ENCODE measurements at regions not wholly inside any gene's neighbourhood (a gene's known extent, or its start where the extent isn't known, plus 50 kb on each side); places are given as distances from the start of the nearest gene placed in this dataset.

DNA sequence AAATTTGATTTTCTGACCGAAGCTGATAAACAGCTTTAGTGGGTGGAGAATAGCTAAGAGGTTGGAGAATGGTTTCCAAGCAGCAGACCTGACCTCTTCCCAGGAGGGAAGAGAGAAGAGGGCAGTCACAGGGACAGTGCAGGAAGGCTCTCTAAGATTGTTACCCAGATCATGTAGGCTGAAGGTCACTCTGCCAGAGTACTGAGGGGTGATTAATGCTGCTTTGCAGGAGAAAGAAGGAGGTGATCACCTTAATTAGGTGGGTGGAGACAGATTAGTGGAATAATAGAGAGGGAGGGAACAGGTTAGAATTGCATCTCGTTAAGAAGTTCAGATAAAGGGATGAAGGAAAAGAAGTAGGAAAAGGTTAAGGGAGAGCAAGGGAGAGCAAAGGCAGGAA is 440.5 kb downstream of the BRINP1 start:
- Mint-ChIP-seq H3K4me1 (ENCODE audit: low read depth in 2 of 2) (no peaks in the 10 kb centered on the region), H3K36me3 (ENCODE audit: insufficient read depth) (no peaks in the 10 kb centered on the region), H3K27me3 (no peaks in the 10 kb centered on the region), H3K27ac (no peak overlapping the region), H3K4me3 (no peak overlapping the region), H3K9me3 (no peaks in the 10 kb centered on the region)
- ATAC-seq (replicated peaks) = no peak
- DNase-seq = no peak

DNA sequence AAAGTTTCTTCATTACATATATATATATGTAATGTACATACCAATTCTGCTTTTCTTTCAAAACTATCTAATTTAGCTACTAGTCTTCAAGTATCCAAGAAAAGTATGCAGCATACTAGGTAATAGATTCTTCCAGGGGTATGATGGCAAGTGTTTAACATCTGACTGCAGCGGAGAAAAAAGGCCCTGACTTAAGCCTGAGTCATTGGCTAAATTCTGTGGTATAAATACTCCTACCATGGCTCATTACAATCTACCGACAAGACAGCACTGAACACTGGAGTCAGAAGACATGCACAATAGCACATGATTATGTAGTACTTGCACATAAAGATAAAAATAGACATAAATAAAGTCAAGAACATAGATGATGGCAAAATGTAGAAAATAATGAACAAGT is 439.9 kb downstream of the BRINP1 start:
- no peak overlapping the region for H3K4me3 Mint-ChIP-seq
- no peaks in the 10 kb centered on the region for H3K4me1 Mint-ChIP-seq (ENCODE audit: low read depth in 2 of 2)
- no peaks in the 10 kb centered on the region for H3K36me3 Mint-ChIP-seq (ENCODE audit: insufficient read depth)
- no peaks in the 10 kb centered on the region for H3K27me3 Mint-ChIP-seq
- no peaks in the 10 kb centered on the region for H3K9me3 Mint-ChIP-seq
- H3K27ac Mint-ChIP-seq = no peak overlapping the region
- ATAC-seq (replicated peaks) (no peak), DNase-seq (no peak)

DNA sequence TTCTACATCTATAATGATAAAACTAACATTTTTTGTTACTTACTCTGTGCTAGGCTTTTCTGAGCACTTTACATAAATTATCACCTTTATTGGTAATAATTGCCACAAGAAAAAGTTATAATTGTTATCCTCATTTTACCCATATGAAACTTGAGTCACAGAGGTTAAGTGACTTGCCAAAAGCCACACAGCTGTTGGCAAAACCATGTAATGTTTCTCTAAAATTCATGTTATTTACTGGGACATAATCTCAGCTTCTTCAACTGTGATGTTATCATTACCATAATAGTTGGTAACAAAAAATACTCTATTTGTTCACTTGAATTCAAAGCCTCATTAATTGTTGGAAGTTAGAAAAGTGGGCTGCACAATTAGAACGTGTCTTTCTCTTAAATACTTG is 437.3 kb downstream of the BRINP1 start:
- H3K4me3 Mint-ChIP-seq = no peak overlapping the region
- H3K4me1 Mint-ChIP-seq (ENCODE audit: low read depth in 2 of 2) = no peaks in the 10 kb centered on the region
- no peak overlapping the region for H3K27ac Mint-ChIP-seq
- ATAC-seq (replicated peaks) (no peak), DNase-seq (no peak)
- no peaks in the 10 kb centered on the region for H3K27me3 Mint-ChIP-seq
- H3K36me3 Mint-ChIP-seq (ENCODE audit: insufficient read depth) = no peaks in the 10 kb centered on the region
- peaks cover 0 to 3% of the 10 kb centered on the region in 2 donors for H3K9me3 Mint-ChIP-seq

DNA sequence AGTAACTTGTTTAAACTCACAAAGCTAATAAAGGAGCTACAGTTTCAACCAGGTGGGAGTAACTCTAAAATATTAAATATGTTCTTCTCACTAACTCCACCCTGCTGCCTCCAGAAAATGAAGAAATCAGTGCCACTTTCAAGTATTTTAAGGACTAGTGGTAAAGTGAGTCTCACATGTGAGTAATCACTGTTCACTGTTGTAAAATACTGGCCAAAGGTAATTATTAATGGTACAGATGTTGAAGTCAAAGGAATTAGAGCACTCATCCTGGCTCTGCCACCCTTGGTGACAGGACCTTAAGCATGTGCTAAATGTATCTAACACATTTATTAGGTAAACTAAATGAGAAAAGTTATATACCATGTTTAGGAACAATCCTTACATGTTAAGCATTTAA is 430.7 kb downstream of the BRINP1 start:
- H3K27me3 Mint-ChIP-seq = no peaks in the 10 kb centered on the region
- ATAC-seq (replicated peaks) = no peak

GRCh38 chr9:118940473-118940872 is 428.8 kb downstream of the BRINP1 start:
- no peak for ATAC-seq (replicated peaks)
- no peak for DNase-seq
- H3K36me3 Mint-ChIP-seq (ENCODE audit: insufficient read depth) = no peaks in the 10 kb centered on the region

More for the DNA sequence above, 430.7 kb downstream of the BRINP1 start:
- Mint-ChIP-seq H3K27ac (no peak overlapping the region), H3K4me1 (ENCODE audit: low read depth in 2 of 2) (no peaks in the 10 kb centered on the region), H3K36me3 (ENCODE audit: insufficient read depth) (no peaks in the 10 kb centered on the region), H3K4me3 (no peak overlapping the region), H3K9me3 (peaks cover 0 to 7% of the 10 kb centered on the region in 2 donors)
- DNase-seq = no peak

GRCh38 chr9:118946669-118947068 is 422.6 kb downstream of the BRINP1 start:
- no peaks in the 10 kb centered on the region for H3K36me3 Mint-ChIP-seq (ENCODE audit: insufficient read depth)
- no peak overlapping the region for H3K4me3 Mint-ChIP-seq
- no peak for DNase-seq
- H3K4me1 Mint-ChIP-seq (ENCODE audit: low read depth in 2 of 2) = no peaks in the 10 kb centered on the region
- no peak for ATAC-seq (replicated peaks)
- H3K27me3 Mint-ChIP-seq = no peaks in the 10 kb centered on the region
- no peaks in the 10 kb centered on the region for H3K9me3 Mint-ChIP-seq
- H3K27ac Mint-ChIP-seq = no peak overlapping the region

More at GRCh38 chr9:118940473-118940872, 428.8 kb downstream of the BRINP1 start:
- no peak overlapping the region for H3K27ac Mint-ChIP-seq
- H3K9me3 Mint-ChIP-seq = peaks cover 0 to 7% of the 10 kb centered on the region in 2 donors
- no peaks in the 10 kb centered on the region for H3K27me3 Mint-ChIP-seq
- H3K4me1 Mint-ChIP-seq (ENCODE audit: low read depth in 2 of 2) = no peaks in the 10 kb centered on the region
- H3K4me3 Mint-ChIP-seq = no peak overlapping the region

GRCh38 chr9:118954857-118955256 is 414.4 kb downstream of the BRINP1 start:
- ATAC-seq (replicated peaks) (no peak), DNase-seq (no peak)
- no peak overlapping the region for H3K4me3 Mint-ChIP-seq
- no peaks in the 10 kb centered on the region for H3K27me3 Mint-ChIP-seq
- H3K36me3 Mint-ChIP-seq (ENCODE audit: insufficient read depth) = no peaks in the 10 kb centered on the region
- H3K9me3 Mint-ChIP-seq = peaks cover 0 to 2% of the 10 kb centered on the region in 2 donors
- no peaks in the 10 kb centered on the region for H3K4me1 Mint-ChIP-seq (ENCODE audit: low read depth in 2 of 2)
- no peak overlapping the region for H3K27ac Mint-ChIP-seq

GRCh38 chr9:118957585-118957984 is 411.6 kb downstream of the BRINP1 start:
- Mint-ChIP-seq H3K27me3 (no peaks in the 10 kb centered on the region), H3K4me3 (no peak overlapping the region), H3K36me3 (ENCODE audit: insufficient read depth) (no peaks in the 10 kb centered on the region), H3K9me3 (peaks cover 0 to 2% of the 10 kb centered on the region in 2 donors), H3K4me1 (ENCODE audit: low read depth in 2 of 2) (no peaks in the 10 kb centered on the region), H3K27ac (no peak overlapping the region)
- DNase-seq (no peak), ATAC-seq (replicated peaks) (no peak)

- DNase-seq (no peak), ATAC-seq (replicated peaks) (no peak)
- Mint-ChIP-seq H3K4me1 (ENCODE audit: low read depth in 2 of 2) (no peaks in the 10 kb centered on the region), H3K9me3 (peaks cover under 1 to 3% of the 10 kb centered on the region in 2 donors), H3K4me3 (no peak overlapping the region), H3K36me3 (ENCODE audit: insufficient read depth) (no peaks in the 10 kb centered on the region), H3K27me3 (no peaks in the 10 kb centered on the region), H3K27ac (no peak overlapping the region)
Measured at GRCh38 chr9:118959366-118959765, 409.9 kb downstream of the BRINP1 start.

DNA sequence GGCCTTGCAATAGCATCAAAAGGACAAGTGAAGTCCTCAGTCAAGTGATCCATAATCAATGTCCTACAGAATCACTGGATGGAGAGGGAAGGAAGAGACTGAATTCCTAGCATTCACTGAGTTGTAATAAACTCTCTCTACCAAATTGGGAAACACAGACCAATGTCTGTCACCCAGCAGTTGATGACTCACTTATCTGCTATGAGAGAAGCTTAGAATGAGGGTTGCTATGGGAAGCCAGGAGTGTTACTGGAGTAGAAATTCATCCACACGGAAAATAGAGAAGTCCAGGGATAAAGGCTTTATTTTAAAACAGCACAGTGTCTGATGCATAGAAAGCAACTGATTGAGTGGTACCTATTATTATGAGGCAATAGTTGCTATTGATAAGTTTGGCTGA is 407.4 kb downstream of the BRINP1 start:
- Mint-ChIP-seq H3K36me3 (ENCODE audit: insufficient read depth) (no peaks in the 10 kb centered on the region), H3K9me3 (peaks cover 5 to 8% of the 10 kb centered on the region in 2 donors), H3K4me1 (ENCODE audit: low read depth in 2 of 2) (no peaks in the 10 kb centered on the region), H3K27me3 (no peaks in the 10 kb centered on the region), H3K27ac (no peak overlapping the region), H3K4me3 (no peak overlapping the region)
- ATAC-seq (replicated peaks) = no peak
- no peak for DNase-seq

- Mint-ChIP-seq H3K4me1 (ENCODE audit: low read depth in 2 of 2) (no peaks in the 10 kb centered on the region), H3K36me3 (ENCODE audit: insufficient read depth) (no peaks in the 10 kb centered on the region)
Measured at GRCh38 chr9:118962426-118962825, 406.8 kb downstream of the BRINP1 start.

DNA sequence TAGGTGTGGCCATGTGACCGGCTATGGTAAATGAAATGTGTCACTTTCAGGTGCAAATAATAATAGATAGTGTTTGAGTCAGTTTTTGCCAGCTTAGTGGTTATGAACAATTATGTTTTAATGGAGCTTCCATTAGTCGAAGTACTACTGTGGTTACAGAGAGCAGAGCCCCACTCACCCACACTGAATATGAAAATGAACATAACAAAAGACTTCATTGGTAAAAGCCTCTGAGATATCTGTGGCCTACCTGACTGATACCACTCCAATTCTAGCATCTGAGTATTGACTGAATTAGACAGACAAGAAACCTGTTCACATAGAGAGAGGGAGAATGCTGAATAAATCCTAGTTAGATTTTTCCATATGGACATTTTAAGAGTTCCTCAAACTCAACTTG is 405.6 kb downstream of the BRINP1 start:
- Mint-ChIP-seq H3K4me1 (ENCODE audit: low read depth in 2 of 2) (no peaks in the 10 kb centered on the region), H3K9me3 (peaks cover 5 to 8% of the 10 kb centered on the region in 2 donors), H3K27me3 (no peaks in the 10 kb centered on the region), H3K36me3 (ENCODE audit: insufficient read depth) (no peaks in the 10 kb centered on the region), H3K27ac (no peak overlapping the region), H3K4me3 (no peak overlapping the region)
- DNase-seq = no peak
- no peak for ATAC-seq (replicated peaks)

More at GRCh38 chr9:118962426-118962825, 406.8 kb downstream of the BRINP1 start:
- no peak for DNase-seq
- no peak for ATAC-seq (replicated peaks)
- no peak overlapping the region for H3K4me3 Mint-ChIP-seq
- no peak overlapping the region for H3K27ac Mint-ChIP-seq
- H3K27me3 Mint-ChIP-seq = no peaks in the 10 kb centered on the region
- H3K9me3 Mint-ChIP-seq = peaks cover 5 to 8% of the 10 kb centered on the region in 2 donors

DNA sequence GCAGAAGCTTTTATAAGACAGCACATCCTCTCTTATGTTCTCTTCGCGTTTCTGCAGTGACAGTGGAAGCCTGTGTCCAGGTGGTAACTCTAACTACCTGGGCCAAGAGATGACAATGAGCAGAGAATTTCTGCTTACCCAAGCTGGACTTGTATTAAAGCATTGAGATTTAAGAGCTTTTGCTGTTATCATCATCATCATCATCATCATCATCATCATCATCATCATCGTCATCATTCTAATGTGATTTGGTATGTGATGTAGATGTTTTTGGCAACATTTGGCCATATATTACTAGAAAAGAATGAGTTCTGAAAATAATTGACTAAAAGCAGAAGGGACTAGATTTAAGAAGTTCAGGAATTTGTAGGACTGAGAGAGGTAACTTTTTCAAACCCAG is 401.3 kb downstream of the BRINP1 start:
- Mint-ChIP-seq H3K27ac (no peak overlapping the region), H3K4me3 (no peak overlapping the region), H3K36me3 (ENCODE audit: insufficient read depth) (no peaks in the 10 kb centered on the region), H3K27me3 (no peaks in the 10 kb centered on the region), H3K9me3 (peaks cover 6 to 8% of the 10 kb centered on the region in 2 donors), H3K4me1 (ENCODE audit: low read depth in 2 of 2) (no peaks in the 10 kb centered on the region)
- DNase-seq = no peak
- ATAC-seq (replicated peaks) = no peak

- Mint-ChIP-seq H3K36me3 (ENCODE audit: insufficient read depth) (no peaks in the 10 kb centered on the region), H3K27ac (no peak overlapping the region), H3K27me3 (no peaks in the 10 kb centered on the region), H3K9me3 (peaks cover 0 to 2% of the 10 kb centered on the region in 2 donors), H3K4me3 (no peak overlapping the region), H3K4me1 (ENCODE audit: low read depth in 2 of 2) (no peaks in the 10 kb centered on the region)
- no peak for ATAC-seq (replicated peaks)
- DNase-seq = no peak
Measured at GRCh38 chr9:118975736-118976135, 393.5 kb downstream of the BRINP1 start.

- Mint-ChIP-seq H3K36me3 (ENCODE audit: insufficient read depth) (no peaks in the 10 kb centered on the region), H3K4me1 (ENCODE audit: low read depth in 2 of 2) (no peaks in the 10 kb centered on the region), H3K27me3 (no peaks in the 10 kb centered on the region), H3K27ac (no peak overlapping the region), H3K9me3 (peaks cover 0 to 2% of the 10 kb centered on the region in 2 donors), H3K4me3 (no peak overlapping the region)
- ATAC-seq (replicated peaks) (no peak), DNase-seq (no peak)
Measured at GRCh38 chr9:118976160-118976559, 393.1 kb downstream of the BRINP1 start.

Measured in effector memory CD8-positive, alpha-beta T cell (primary cell).